ENCODE measurements at regions not wholly inside any gene's neighbourhood (a gene's known extent, or its start where the extent isn't known, plus 50 kb on each side); places are given as distances from the start of the nearest gene placed in this dataset.
"Not testable (repeated sequence)": the region's sequence is repeated elsewhere in the genome, so short reads cannot be mapped to it uniquely, and the experiment has no call there.

DNA sequence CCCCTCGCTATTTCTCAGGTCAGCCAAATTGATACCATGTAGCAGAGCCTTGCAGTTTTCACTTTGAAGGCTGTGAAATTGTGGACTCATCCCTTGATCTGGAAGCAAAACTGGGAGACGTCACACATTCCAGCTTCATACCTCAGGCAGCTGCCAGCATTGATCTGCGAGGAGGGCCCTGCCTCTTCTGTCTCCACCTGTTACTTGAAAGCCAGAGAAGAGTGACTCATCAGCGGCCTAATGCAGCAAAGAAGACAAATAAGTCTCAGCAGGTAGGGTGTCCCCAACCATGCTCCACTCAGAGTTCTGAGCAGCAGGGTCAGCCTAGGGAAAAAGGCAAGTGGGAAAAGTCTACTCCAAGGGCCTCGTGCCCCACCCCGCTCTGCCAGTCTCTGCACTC lies 69.4 kb upstream of the BMP2 start:
- DNase-seq (ENCODE audit: low spot score in 2 of 2, unreplicated experiment in 2 of 2) = peak in 1 of 2 experiments; percentile 42
- TF ChIP-seq, protein P1, sequence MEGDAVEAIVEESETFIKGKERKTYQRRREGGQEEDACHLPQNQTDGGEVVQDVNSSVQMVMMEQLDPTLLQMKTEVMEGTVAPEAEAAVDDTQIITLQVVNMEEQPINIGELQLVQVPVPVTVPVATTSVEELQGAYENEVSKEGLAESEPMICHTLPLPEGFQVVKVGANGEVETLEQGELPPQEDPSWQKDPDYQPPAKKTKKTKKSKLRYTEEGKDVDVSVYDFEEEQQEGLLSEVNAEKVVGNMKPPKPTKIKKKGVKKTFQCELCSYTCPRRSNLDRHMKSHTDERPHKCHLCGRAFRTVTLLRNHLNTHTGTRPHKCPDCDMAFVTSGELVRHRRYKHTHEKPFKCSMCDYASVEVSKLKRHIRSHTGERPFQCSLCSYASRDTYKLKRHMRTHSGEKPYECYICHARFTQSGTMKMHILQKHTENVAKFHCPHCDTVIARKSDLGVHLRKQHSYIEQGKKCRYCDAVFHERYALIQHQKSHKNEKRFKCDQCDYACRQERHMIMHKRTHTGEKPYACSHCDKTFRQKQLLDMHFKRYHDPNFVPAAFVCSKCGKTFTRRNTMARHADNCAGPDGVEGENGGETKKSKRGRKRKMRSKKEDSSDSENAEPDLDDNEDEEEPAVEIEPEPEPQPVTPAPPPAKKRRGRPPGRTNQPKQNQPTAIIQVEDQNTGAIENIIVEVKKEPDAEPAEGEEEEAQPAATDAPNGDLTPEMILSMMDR (IDR thresholded peaks at IDR 0.05; ENCODE audit: unreplicated experiment) = no peak
- peak overlapping the region; percentile 23 for H3K27ac Mint-ChIP-seq
- no peaks in the 10 kb centered on the region for H3K36me3 Mint-ChIP-seq
- no peak overlapping the region for H3K4me3 Mint-ChIP-seq
- H3K4me1 Mint-ChIP-seq = peaks cover 14% of the 10 kb centered on the region
- no peaks in the 10 kb centered on the region for H3K27me3 Mint-ChIP-seq (ENCODE audit: low read depth)
- H3K9me3 Mint-ChIP-seq = no peaks in the 10 kb centered on the region

DNA sequence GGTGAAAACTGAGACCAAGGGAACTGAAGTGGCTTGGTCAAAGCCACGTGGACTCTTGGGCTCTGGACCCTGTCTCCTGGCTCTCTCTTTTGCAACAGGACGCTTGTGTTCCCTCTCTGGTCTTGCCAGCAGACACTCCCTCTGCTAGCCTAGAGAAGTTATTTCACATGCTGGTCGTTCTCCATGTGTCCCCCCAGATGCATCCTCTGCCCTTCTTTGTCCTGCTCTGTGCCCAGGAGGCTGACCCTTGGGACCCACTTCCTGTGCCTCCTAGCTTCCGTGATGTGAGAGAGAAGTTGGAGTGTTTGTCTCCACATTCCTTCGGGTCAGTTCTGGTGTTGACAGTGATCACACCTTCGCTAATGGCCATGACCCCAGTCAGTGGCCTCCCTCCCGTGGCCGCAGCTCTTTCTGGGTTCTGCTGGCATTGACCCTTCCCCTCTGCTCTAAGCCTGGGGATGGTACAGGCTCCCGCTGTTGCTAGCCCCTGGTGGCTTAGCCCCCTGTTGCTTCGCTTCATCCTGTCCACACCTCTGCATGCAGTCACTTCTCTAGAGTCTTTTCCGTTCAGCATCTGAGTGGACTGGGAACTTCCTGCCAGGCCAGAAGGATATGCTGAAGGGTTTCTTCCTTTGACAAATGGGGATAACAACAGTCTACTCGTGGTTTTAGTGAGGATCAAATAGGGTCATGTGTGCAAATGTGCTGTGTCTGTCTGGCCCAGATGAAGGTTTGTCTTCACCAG lies 70.1 kb upstream of the BMP2 start:
- no peaks in the 10 kb centered on the region for H3K27me3 Mint-ChIP-seq (ENCODE audit: low read depth)
- TF ChIP-seq, protein P1 (IDR thresholded peaks at IDR 0.05; ENCODE audit: unreplicated experiment) = no peak
- no peak for DNase-seq (ENCODE audit: low spot score in 2 of 2, unreplicated experiment in 2 of 2)
- no peaks in the 10 kb centered on the region for H3K36me3 Mint-ChIP-seq
- H3K4me3 Mint-ChIP-seq = no peak overlapping the region
- peaks cover 18% of the 10 kb centered on the region for H3K4me1 Mint-ChIP-seq
- H3K9me3 Mint-ChIP-seq = no peaks in the 10 kb centered on the region
- peak overlapping the region; percentile 23 for H3K27ac Mint-ChIP-seq

DNA sequence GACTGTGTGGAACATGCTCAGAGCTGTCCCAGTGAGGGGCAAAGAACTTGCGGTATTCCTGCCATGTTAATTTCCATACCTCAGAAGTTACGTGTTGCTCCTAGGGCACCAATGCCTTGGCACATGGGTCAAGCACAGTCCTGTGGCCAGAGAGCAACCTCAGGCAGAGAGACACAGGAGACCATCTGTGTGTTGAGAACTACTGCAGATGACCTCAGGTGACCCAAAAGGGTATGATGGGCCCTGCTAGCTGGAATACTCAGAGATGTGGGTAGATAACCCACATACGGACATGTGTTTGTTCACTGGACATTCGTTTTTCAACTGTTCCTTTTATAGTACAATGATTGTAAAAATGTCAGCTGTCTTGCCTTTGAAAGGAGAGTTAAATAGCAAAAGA lies 71.5 kb upstream of the BMP2 start:
- DNase-seq (ENCODE audit: low spot score in 2 of 2, unreplicated experiment in 2 of 2) = no peak
- no peak overlapping the region for H3K27ac Mint-ChIP-seq
- no peaks in the 10 kb centered on the region for H3K27me3 Mint-ChIP-seq (ENCODE audit: low read depth)
- no peak overlapping the region for H3K4me3 Mint-ChIP-seq
- no peaks in the 10 kb centered on the region for H3K36me3 Mint-ChIP-seq
- TF ChIP-seq, protein P1 (IDR thresholded peaks at IDR 0.05; ENCODE audit: unreplicated experiment) = no peak
- H3K9me3 Mint-ChIP-seq = no peaks in the 10 kb centered on the region
- H3K4me1 Mint-ChIP-seq = peaks cover 18% of the 10 kb centered on the region

DNA sequence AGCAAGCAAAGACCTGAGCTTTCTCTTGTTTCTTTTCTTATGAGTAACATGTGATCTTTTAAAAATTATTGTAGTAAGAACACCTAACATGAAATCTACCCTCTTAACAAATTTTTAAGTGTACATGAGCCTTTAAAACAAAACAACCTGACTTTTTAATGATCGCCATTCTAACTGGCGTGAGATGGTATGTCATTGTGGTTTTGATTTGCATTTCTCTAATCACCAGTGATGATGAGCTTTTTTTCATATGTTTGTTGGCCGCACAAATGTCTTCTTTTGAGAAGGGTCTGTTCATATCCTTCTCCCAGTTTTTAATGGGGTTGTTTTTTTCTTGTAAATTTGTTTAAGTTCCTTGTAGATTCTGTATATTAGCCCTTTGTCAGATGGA lies 73.7 kb upstream of the BMP2 start:
- not testable (repeated sequence) for DNase-seq (ENCODE audit: low spot score in 2 of 2, unreplicated experiment in 2 of 2); H3K36me3 Mint-ChIP-seq; H3K27me3 Mint-ChIP-seq (ENCODE audit: low read depth); H3K27ac Mint-ChIP-seq; H3K4me3 Mint-ChIP-seq; H3K9me3 Mint-ChIP-seq
- peaks cover 18% of the 10 kb centered on the region for H3K4me1 Mint-ChIP-seq

DNA sequence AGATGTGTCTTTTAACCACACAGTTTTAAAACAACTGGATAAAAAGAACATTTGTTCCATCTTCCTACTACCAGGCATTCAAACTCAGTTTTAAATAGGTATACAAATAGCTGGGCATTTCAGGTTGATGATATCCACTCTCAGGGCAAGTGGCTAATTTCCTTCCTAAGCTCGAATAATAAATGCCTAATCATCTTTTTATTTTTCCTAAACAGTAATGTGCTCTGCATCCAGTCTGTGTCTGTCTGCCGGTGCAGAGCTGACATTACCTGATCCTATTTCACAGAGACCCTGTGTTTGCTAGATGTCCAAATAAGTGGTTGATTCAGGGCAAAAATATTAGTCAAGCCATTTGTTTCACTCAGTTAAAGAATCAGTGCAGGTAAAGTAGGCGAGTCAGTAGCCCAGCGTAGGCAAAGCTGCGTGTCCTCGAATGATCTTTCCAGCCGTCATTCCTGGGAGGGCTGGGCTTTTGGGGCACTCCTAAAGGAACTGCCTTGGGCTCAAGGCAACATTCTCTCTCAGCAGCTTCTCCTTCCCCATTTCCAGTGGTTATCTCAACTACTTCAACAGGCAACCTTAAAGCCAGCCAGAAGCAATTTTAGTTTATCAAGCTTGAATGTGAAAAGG lies 74.2 kb upstream of the BMP2 start:
- no peaks in the 10 kb centered on the region for H3K9me3 Mint-ChIP-seq
- DNase-seq (ENCODE audit: low spot score in 2 of 2, unreplicated experiment in 2 of 2) = no peak
- TF ChIP-seq, protein P1 (IDR thresholded peaks at IDR 0.05; ENCODE audit: unreplicated experiment) = no peak
- no peaks in the 10 kb centered on the region for H3K36me3 Mint-ChIP-seq
- no peaks in the 10 kb centered on the region for H3K27me3 Mint-ChIP-seq (ENCODE audit: low read depth)
- H3K4me1 Mint-ChIP-seq = peaks cover 16% of the 10 kb centered on the region
- H3K4me3 Mint-ChIP-seq = no peak overlapping the region
- H3K27ac Mint-ChIP-seq = no peak overlapping the region

DNA sequence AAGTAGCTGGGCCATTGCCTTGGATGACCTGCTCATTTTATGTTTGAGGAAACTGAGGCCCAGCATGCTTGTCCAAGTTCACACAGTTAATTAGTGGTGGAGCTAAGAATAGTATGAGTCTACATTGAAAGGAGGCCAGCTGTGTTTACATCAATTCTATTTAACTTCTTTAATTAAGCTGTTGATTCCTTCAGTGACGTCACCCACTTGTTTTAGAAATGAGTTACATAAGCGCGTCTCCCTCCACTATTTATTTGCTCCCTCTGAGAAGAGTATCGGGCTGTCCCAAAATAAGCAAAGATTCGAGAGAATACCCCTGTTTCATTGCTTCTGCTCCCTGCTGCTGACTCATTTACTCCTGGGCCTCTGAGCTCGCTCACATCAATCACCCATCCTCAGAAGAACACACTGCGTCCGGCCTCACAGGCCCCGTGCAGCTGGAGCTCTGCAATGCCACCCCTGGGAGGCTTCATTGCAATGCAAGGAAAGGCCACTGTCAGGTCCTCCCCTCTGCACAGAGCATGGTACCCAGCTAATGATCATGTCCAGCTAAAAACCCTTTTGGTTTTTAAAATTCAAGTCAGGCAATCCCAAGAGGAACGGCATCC lies 74.8 kb upstream of the BMP2 start:
- H3K36me3 Mint-ChIP-seq = no peaks in the 10 kb centered on the region
- TF ChIP-seq, protein P1 (IDR thresholded peaks at IDR 0.05; ENCODE audit: unreplicated experiment) = no peak
- peaks cover 11% of the 10 kb centered on the region for H3K4me1 Mint-ChIP-seq
- H3K9me3 Mint-ChIP-seq = no peaks in the 10 kb centered on the region
- no peak for DNase-seq (ENCODE audit: low spot score in 2 of 2, unreplicated experiment in 2 of 2)
- H3K4me3 Mint-ChIP-seq = no peak overlapping the region
- H3K27ac Mint-ChIP-seq = no peak overlapping the region
- no peaks in the 10 kb centered on the region for H3K27me3 Mint-ChIP-seq (ENCODE audit: low read depth)
